ENCODE measurements at regions not wholly inside any gene's neighbourhood (a gene's known extent, or its start where the extent isn't known, plus 50 kb on each side); places are given as distances from the start of the nearest gene placed in this dataset.

DNA sequence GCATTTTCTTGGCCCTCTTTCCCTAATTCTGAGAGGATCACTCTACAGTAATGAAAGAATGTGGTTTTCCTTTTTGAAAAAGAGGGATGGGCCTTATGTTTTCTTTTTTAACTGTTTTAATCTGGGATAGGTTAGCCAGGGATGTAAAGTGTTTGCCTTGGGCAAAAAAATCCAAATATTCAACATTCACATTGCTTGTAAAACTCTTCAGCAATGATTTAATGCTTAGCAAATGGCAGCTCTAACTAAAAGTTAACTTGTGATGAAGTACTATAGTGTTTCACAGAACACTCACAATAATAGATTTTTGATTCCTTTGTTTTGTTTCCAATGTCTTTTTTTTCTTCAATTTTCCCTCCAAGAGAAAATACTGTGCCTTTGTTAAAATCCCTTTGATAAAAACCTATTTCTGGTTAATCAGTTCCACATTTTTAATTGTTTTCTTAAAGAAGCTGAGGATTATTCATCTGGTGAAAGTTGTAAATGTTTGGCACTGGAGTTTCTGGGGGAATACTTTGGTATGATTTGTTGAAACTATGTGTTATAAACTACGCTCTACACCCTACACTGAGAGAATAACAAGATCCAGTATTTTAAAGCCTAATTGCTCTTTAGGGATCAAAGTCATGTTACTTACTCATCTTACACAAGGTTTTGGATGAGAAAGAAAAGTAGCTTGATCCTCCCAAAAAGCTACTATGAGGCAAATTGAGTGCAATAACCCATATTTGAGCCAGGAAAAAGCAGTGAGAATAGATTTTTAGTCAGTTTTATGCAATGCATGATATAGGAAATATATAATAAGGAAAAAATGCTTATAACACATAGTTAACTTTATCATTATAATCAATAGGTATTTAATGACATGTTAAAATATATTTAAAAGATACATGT lies 335.8 kb downstream of the EPHA7 start:
- WGBS, 2 donors: 78% methylated on average over 1 of the region's 1 CpG
- H3K36me3 ChIP-seq: no peaks in the 10 kb centered on the region
- DNase-seq: no peak
- H3K9me3 ChIP-seq: no peaks in the 10 kb centered on the region
- intact Hi-C loops (cut with DNase I): no loop called here
- H3K27me3 ChIP-seq: no peaks in the 10 kb centered on the region
- H3K4me3 ChIP-seq (replicated peaks in 1 of 3): no peak overlapping the region
- H3K27ac ChIP-seq: no peak overlapping the region
- TF ChIP-seq CTCF (IDR thresholded peaks at IDR 0.05): no peak
- TF ChIP-seq POLR2A (IDR thresholded peaks at IDR 0.05): no peak
- no peaks in the 10 kb centered on the region for H3K4me1 ChIP-seq

- no peak for DNase-seq
- WGBS, 2 donors: 63% methylated on average over 3 of the region's 3 CpGs
- no peak overlapping the region for H3K4me3 ChIP-seq (replicated peaks in 1 of 3)
- TF ChIP-seq POLR2A (IDR thresholded peaks at IDR 0.05) (no peak), CTCF (IDR thresholded peaks at IDR 0.05) (no peak)
- no peaks in the 10 kb centered on the region for H3K27me3 ChIP-seq
- no peaks in the 10 kb centered on the region for H3K9me3 ChIP-seq
- no peak overlapping the region for H3K27ac ChIP-seq
- intact Hi-C loops (cut with DNase I): no loop called here
- no peaks in the 10 kb centered on the region for H3K36me3 ChIP-seq
- no peaks in the 10 kb centered on the region for H3K4me1 ChIP-seq
Observed at GRCh38 chr6:93081901-93082300, 337.5 kb downstream of the EPHA7 start.

GRCh38 chr6:93079061-93079460 lies 340.3 kb downstream of the EPHA7 start:
- Histone ChIP-seq H3K4me1 (no peaks in the 10 kb centered on the region), H3K4me3 (replicated peaks in 1 of 3) (no peak overlapping the region), H3K36me3 (no peaks in the 10 kb centered on the region), H3K9me3 (no peaks in the 10 kb centered on the region), H3K27me3 (no peaks in the 10 kb centered on the region), H3K27ac (no peak overlapping the region)
- no peak for TF ChIP-seq CTCF (IDR thresholded peaks at IDR 0.05)
- TF ChIP-seq POLR2A (IDR thresholded peaks at IDR 0.05): no peak
- no peak for DNase-seq
- intact Hi-C loops (cut with DNase I): no loop called here
- WGBS, 2 donors: 65 to 67% methylated on average over 1 of the region's 1 CpG

GRCh38 chr6:93073811-93074210 lies 345.5 kb downstream of the EPHA7 start:
- no peaks in the 10 kb centered on the region for H3K4me1 ChIP-seq
- intact Hi-C loops (cut with DNase I): no loop called here
- TF ChIP-seq CTCF (IDR thresholded peaks at IDR 0.05): no peak
- no peak for TF ChIP-seq POLR2A (IDR thresholded peaks at IDR 0.05)
- H3K27me3 ChIP-seq: no peaks in the 10 kb centered on the region
- no peaks in the 10 kb centered on the region for H3K36me3 ChIP-seq
- H3K4me3 ChIP-seq (replicated peaks in 1 of 3): no peak overlapping the region
- no peak overlapping the region for H3K27ac ChIP-seq
- no peak for DNase-seq
- H3K9me3 ChIP-seq: no peaks in the 10 kb centered on the region
- WGBS, 2 donors: 96 to 97% methylated on average over 5 of the region's 5 CpGs

- H3K27me3 ChIP-seq: no peaks in the 10 kb centered on the region
- WGBS, 2 donors: 53 to 98% methylated on average over 1 of the region's 1 CpG
- no peaks in the 10 kb centered on the region for H3K36me3 ChIP-seq
- H3K4me1 ChIP-seq: no peaks in the 10 kb centered on the region
- no peak for DNase-seq
- no peak overlapping the region for H3K27ac ChIP-seq
- no peaks in the 10 kb centered on the region for H3K9me3 ChIP-seq
- TF ChIP-seq POLR2A (IDR thresholded peaks at IDR 0.05): no peak
- no peak for TF ChIP-seq CTCF (IDR thresholded peaks at IDR 0.05)
- H3K4me3 ChIP-seq (replicated peaks in 1 of 3): no peak overlapping the region
- intact Hi-C loops (cut with DNase I): no loop called here
Observed at GRCh38 chr6:93069856-93070255, 349.5 kb downstream of the EPHA7 start.

All from thyroid gland (tissue), 4 donors.